Activated naive CD4-positive, alpha-beta T cell treated with anti-CD3 and anti-CD28 coated beads for 36 hours (primary cell): ENCODE measurements at regions not wholly inside any gene's neighbourhood (a gene's known extent, or its start where the extent isn't known, plus 50 kb on each side); places are given as distances from the start of the nearest gene placed in this dataset.

Experiments
- CTCF ChIA-PET: fragments of 350-600 bp; sonication (Branson Sonifier 250); formaldehyde crosslinking; loops from one replicate; lab custom pipeline; 2021; ENCODE audit warnings: antibody characterized with exemption; lab: Charles Lee
- DNase-seq: peaks from one replicate; pipeline ENCODE4 v3.0.0-alpha.2; 2020
- H3K27ac Mint-ChIP-seq: one replicate; pipeline ENCODE4 v1.8.0; 2021; ENCODE audit warnings: mild to moderate bottlenecking, mixed read lengths
- H3K27me3 Mint-ChIP-seq: one replicate; pipeline ENCODE4 v1.8.0; 2021; ENCODE audit warnings: low read depth, mixed read lengths
- H3K36me3 Mint-ChIP-seq: one replicate; pipeline ENCODE4 v1.8.0; 2021; ENCODE audit warnings: low read depth, mixed read lengths
- H3K4me1 Mint-ChIP-seq: one replicate; pipeline ENCODE4 v1.8.0; 2021; ENCODE audit warnings: low read depth, mixed read lengths
- H3K4me3 Mint-ChIP-seq: one replicate; pipeline ENCODE4 v1.8.0; 2021; ENCODE audit warnings: mild to moderate bottlenecking, moderate library complexity, mixed read lengths
- H3K9me3 Mint-ChIP-seq: one replicate; pipeline ENCODE4 v1.8.0; 2021; ENCODE audit warnings: mixed read lengths
- intact Hi-C: fragments of 100-400 bp; cut with micrococcal nuclease; formaldehyde crosslinking; loops from one replicate; pipeline ENCODE4 v1.15.1; 2023

- no peaks in the 10 kb centered on the region for H3K27me3 Mint-ChIP-seq
- H3K9me3 Mint-ChIP-seq = no peaks in the 10 kb centered on the region
- DNase-seq = no peak
- H3K4me3 Mint-ChIP-seq = no peak overlapping the region
- H3K36me3 Mint-ChIP-seq = no peaks in the 10 kb centered on the region
- no peak overlapping the region for H3K27ac Mint-ChIP-seq
- intact Hi-C loops = no loop called here
- H3K4me1 Mint-ChIP-seq = no peaks in the 10 kb centered on the region
- CTCF ChIA-PET = no interaction called here
Measured at GRCh38 chr20:19880256-19881079, 122.4 kb downstream of the RIN2 start.

GRCh38 chr20:19881080-19881840 is 123.2 kb downstream of the RIN2 start:
- H3K4me3 Mint-ChIP-seq = no peak overlapping the region

GRCh38 chr20:19881990-19882389 is 123.9 kb downstream of the RIN2 start:
- no peaks in the 10 kb centered on the region for H3K27me3 Mint-ChIP-seq
- H3K4me3 Mint-ChIP-seq = no peak overlapping the region
- intact Hi-C loops = no loop called here
- no peak for DNase-seq
- H3K27ac Mint-ChIP-seq = no peak overlapping the region
- H3K36me3 Mint-ChIP-seq = no peaks in the 10 kb centered on the region
- CTCF ChIA-PET = no interaction called here
- no peaks in the 10 kb centered on the region for H3K9me3 Mint-ChIP-seq
- H3K4me1 Mint-ChIP-seq = no peaks in the 10 kb centered on the region

More at GRCh38 chr20:19881080-19881840, 123.2 kb downstream of the RIN2 start:
- CTCF ChIA-PET = no interaction called here
- Mint-ChIP-seq H3K36me3 (no peaks in the 10 kb centered on the region), H3K4me1 (no peaks in the 10 kb centered on the region), H3K27me3 (no peaks in the 10 kb centered on the region), H3K9me3 (no peaks in the 10 kb centered on the region), H3K27ac (no peak overlapping the region)
- intact Hi-C loops = no loop called here
- no peak for DNase-seq

GRCh38 chr20:19882446-19882845 is 124.4 kb downstream of the RIN2 start:
- DNase-seq = no peak
- no peaks in the 10 kb centered on the region for H3K27me3 Mint-ChIP-seq
- CTCF ChIA-PET = no interaction called here
- no peak overlapping the region for H3K4me3 Mint-ChIP-seq
- intact Hi-C loops = no loop called here
- no peaks in the 10 kb centered on the region for H3K9me3 Mint-ChIP-seq
- H3K4me1 Mint-ChIP-seq = no peaks in the 10 kb centered on the region
- H3K27ac Mint-ChIP-seq = no peak overlapping the region
- no peaks in the 10 kb centered on the region for H3K36me3 Mint-ChIP-seq

- H3K4me1 Mint-ChIP-seq = no peaks in the 10 kb centered on the region
- H3K27ac Mint-ChIP-seq = no peak overlapping the region
- H3K36me3 Mint-ChIP-seq = no peaks in the 10 kb centered on the region
- no peak overlapping the region for H3K4me3 Mint-ChIP-seq
- no peaks in the 10 kb centered on the region for H3K27me3 Mint-ChIP-seq
- DNase-seq = no peak
- intact Hi-C loops = no loop called here
- H3K9me3 Mint-ChIP-seq = no peaks in the 10 kb centered on the region
- CTCF ChIA-PET = no interaction called here
Measured at GRCh38 chr20:19883501-19883900, 125.4 kb downstream of the RIN2 start.

- H3K36me3 Mint-ChIP-seq = no peaks in the 10 kb centered on the region
Measured at GRCh38 chr20:19885594-19885938, 127.5 kb downstream of the RIN2 start.

GRCh38 chr20:19885939-19886660 is 128.0 kb downstream of the RIN2 start:
- Mint-ChIP-seq H3K27ac (no peak overlapping the region), H3K27me3 (peaks cover 10% of the 10 kb centered on the region), H3K4me1 (no peaks in the 10 kb centered on the region), H3K9me3 (no peaks in the 10 kb centered on the region), H3K36me3 (no peaks in the 10 kb centered on the region), H3K4me3 (no peak overlapping the region)
- CTCF ChIA-PET = no interaction called here
- intact Hi-C loops = no loop called here
- DNase-seq = no peak

More at GRCh38 chr20:19885594-19885938, 127.5 kb downstream of the RIN2 start:
- CTCF ChIA-PET = no interaction called here
- Mint-ChIP-seq H3K27me3 (peaks cover 10% of the 10 kb centered on the region), H3K4me1 (no peaks in the 10 kb centered on the region), H3K27ac (no peak overlapping the region), H3K9me3 (no peaks in the 10 kb centered on the region), H3K4me3 (no peak overlapping the region)
- DNase-seq = no peak
- intact Hi-C loops = no loop called here

GRCh38 chr20:19886661-19887288 is 128.7 kb downstream of the RIN2 start:
- no peak overlapping the region for H3K27ac Mint-ChIP-seq
- no peaks in the 10 kb centered on the region for H3K36me3 Mint-ChIP-seq
- H3K4me3 Mint-ChIP-seq = no peak overlapping the region
- intact Hi-C loops = no loop called here
- no peak for DNase-seq
- no peaks in the 10 kb centered on the region for H3K4me1 Mint-ChIP-seq
- H3K9me3 Mint-ChIP-seq = no peaks in the 10 kb centered on the region
- peaks cover 10% of the 10 kb centered on the region for H3K27me3 Mint-ChIP-seq
- CTCF ChIA-PET = no interaction called here

GRCh38 chr20:19887556-19888268 is 129.4 kb upstream of the NAA20 start:
- no peaks in the 10 kb centered on the region for H3K36me3 Mint-ChIP-seq

GRCh38 chr20:19888269-19888671 is 128.9 kb upstream of the NAA20 start:
- Mint-ChIP-seq H3K4me3 (no peak overlapping the region), H3K27ac (no peak overlapping the region), H3K9me3 (no peaks in the 10 kb centered on the region), H3K27me3 (peaks cover 13% of the 10 kb centered on the region), H3K4me1 (no peaks in the 10 kb centered on the region), H3K36me3 (no peaks in the 10 kb centered on the region)
- CTCF ChIA-PET = no interaction called here
- no peak for DNase-seq
- intact Hi-C loops = no loop called here

More at GRCh38 chr20:19887556-19888268, 129.4 kb upstream of the NAA20 start:
- H3K9me3 Mint-ChIP-seq = no peaks in the 10 kb centered on the region
- CTCF ChIA-PET = no interaction called here
- H3K27ac Mint-ChIP-seq = no peak overlapping the region
- peaks cover 10% of the 10 kb centered on the region for H3K27me3 Mint-ChIP-seq
- no peaks in the 10 kb centered on the region for H3K4me1 Mint-ChIP-seq
- no peak overlapping the region for H3K4me3 Mint-ChIP-seq
- intact Hi-C loops = no loop called here
- DNase-seq = no peak

GRCh38 chr20:19889011-19889953 is 127.9 kb upstream of the NAA20 start:
- CTCF ChIA-PET = interaction anchor here (0.6 kb wide), 1 partner anchor 1284 kb away, joined by 3 read pairs; no protein-coding TSS in a partner anchor
- H3K4me3 Mint-ChIP-seq = no peak overlapping the region
- no peak for DNase-seq
- peaks cover 16% of the 10 kb centered on the region for H3K27me3 Mint-ChIP-seq
- H3K4me1 Mint-ChIP-seq = no peaks in the 10 kb centered on the region
- no peak overlapping the region for H3K27ac Mint-ChIP-seq
- intact Hi-C loops = no loop called here
- no peaks in the 10 kb centered on the region for H3K36me3 Mint-ChIP-seq
- no peaks in the 10 kb centered on the region for H3K9me3 Mint-ChIP-seq
